ENCODE measurements at regions not wholly inside any gene's neighbourhood (a gene's known extent, or its start where the extent isn't known, plus 50 kb on each side); places are given as distances from the start of the nearest gene placed in this dataset.

- CTCF ChIA-PET (ENCODE audit: partially characterized antibody) = interaction anchor here (0.6 to 1.3 kb wide), 4 partner anchors 9 to 1531 kb away, joined by 3 to 4 read pairs (median 4); no protein-coding TSS in a partner anchor
- Histone ChIP-seq H2BK12ac (ENCODE audit: low read depth, low read length) (no peak overlapping the region), H3K79me2 (ENCODE audit: control insufficient read depth in 1 of 2, insufficient read depth in 2 of 2, low read length in 2 of 2) (no peaks in the 10 kb centered on the region), H3K27ac (ENCODE audit: low read depth, low read length) (no peak overlapping the region), H4K5ac (ENCODE audit: insufficient read length, low read depth, low read length) (no peak overlapping the region), H2BK20ac (ENCODE audit: low read length) (no peak overlapping the region), H2BK120ac (replicated peaks; ENCODE audit: low read depth, low read length) (no peak overlapping the region), H2BK15ac (ENCODE audit: low read length) (no peak overlapping the region), H3K4ac (replicated peaks; ENCODE audit: insufficient read length, low read depth, low read length) (no peak overlapping the region), H3K9me3 (ENCODE audit: insufficient read depth in 2 of 2, low read depth in 1 of 2, low read length in 1 of 2) (no peaks in the 10 kb centered on the region), H2AFZ (ENCODE audit: low read length) (no peak overlapping the region; the same call in 1 of the 2 replicates), H3K79me1 (ENCODE audit: low read depth, low read length) (no peaks in the 10 kb centered on the region), H4K20me1 (replicated peaks in 1 of 2; ENCODE audit: control insufficient read depth in 1 of 2, insufficient read depth in 2 of 2, low read length in 2 of 2) (no peaks in the 10 kb centered on the region), H4K8ac (ENCODE audit: extremely low read depth, insufficient read depth, low read length) (no peak overlapping the region), H2AK5ac (ENCODE audit: low read depth, low read length) (no peak overlapping the region), H3K56ac (replicated peaks; ENCODE audit: insufficient read length, low read depth, low read length) (no peak overlapping the region), H3K23ac (ENCODE audit: insufficient read length) (no peak overlapping the region), H3K36me3 (ENCODE audit: control insufficient read depth in 2 of 4, insufficient read depth in 4 of 4, low read length in 3 of 4) (no peaks in the 10 kb centered on the region), H3K18ac (ENCODE audit: extremely low read depth, low read length) (no peak overlapping the region), H3K23me2 (ENCODE audit: low read depth, low read length) (no peaks in the 10 kb centered on the region), H3K4me2 (ENCODE audit: insufficient read depth in 1 of 2, low read depth in 2 of 2, low read length in 2 of 2) (no peak overlapping the region), H3K4me1 (replicated peaks in 1 of 4; ENCODE audit: control insufficient read depth in 3 of 4, insufficient read depth in 4 of 4, low read length in 3 of 4) (no peaks in the 10 kb centered on the region), H3K27me3 (replicated peaks in 1 of 4; ENCODE audit: control insufficient read depth in 3 of 4, extremely low read depth in 1 of 4, insufficient read depth in 3 of 4, low read length in 3 of 4) (no peaks in the 10 kb centered on the region), H2BK5ac (ENCODE audit: low read depth, low read length) (no peak overlapping the region), H3K4me3 (ENCODE audit: extremely low read depth in 1 of 4, insufficient read depth in 2 of 4, low read depth in 3 of 4, low read length in 4 of 4) (no peak overlapping the region), H3K9ac (replicated peaks in 1 of 4; ENCODE audit: extremely low read depth in 1 of 4, low read depth in 3 of 4, low read length in 3 of 4) (no peak overlapping the region), H4K91ac (replicated peaks; ENCODE audit: insufficient read length, low read length) (no peak overlapping the region), H3K14ac (ENCODE audit: insufficient read length) (no peak overlapping the region)
- 91% methylated on average over 8 of the region's 8 CpGs; no CpG with 5 or more reads in 1 of the 2 experiments for WGBS, 2 experiments (ENCODE audit: extremely low coverage in 1 of 2, insufficient coverage in 1 of 2, insufficient read length in 1 of 2, insufficient replicate concordance in 2 of 2, low coverage in 1 of 2, low lambda C conversion rate in 2 of 2, missing lambda C conversion rate in 1 of 2)
- no peak for DNase-seq (ENCODE audit: low read depth in 1 of 2, low spot score in 2 of 2)
- POLR2A ChIA-PET (ENCODE audit: partially characterized antibody) = no interaction called here
- FAIRE-seq = no peak
- no peak for TF ChIP-seq SIX5 (IDR thresholded peaks at IDR 0.05; ENCODE audit: low read depth, low read length)
- TF ChIP-seq USF2 (IDR thresholded peaks at IDR 0.05; ENCODE audit: low read length) = no peak
- TF ChIP-seq CHD2 (IDR thresholded peaks at IDR 0.05; ENCODE audit: low read length) = no peak
- TF ChIP-seq RXRA (IDR thresholded peaks at IDR 0.05; ENCODE audit: insufficient read depth, low read depth, low read length) = no peak
- TF ChIP-seq ATF3 (IDR thresholded peaks at IDR 0.05; ENCODE audit: insufficient read depth, low read depth, low read length) = no peak
- TF ChIP-seq POLR2A (IDR thresholded peaks at IDR 0.05; ENCODE audit: control extremely low read depth in 1 of 2, low read depth in 2 of 2, low read length in 2 of 2) = no peak
- TF ChIP-seq NRF1 (IDR thresholded peaks at IDR 0.05; ENCODE audit: low read depth, low read length) = no peak
- TF ChIP-seq ZNF274 (IDR thresholded peaks at IDR 0.05; ENCODE audit: borderline replicate concordance, extremely low read depth, low read length) = no peak
- no peak for TF ChIP-seq MAX (IDR thresholded peaks at IDR 0.05)
Measured at GRCh38 chr16:10322723-10323527, 62.9 kb upstream of the ATF7IP2 start.

Measured in H1 (cell line).